GM19328 (cell line): ENCODE measurements at regions not wholly inside any gene's neighbourhood (a gene's known extent, or its start where the extent isn't known, plus 50 kb on each side); places are given as distances from the start of the nearest gene placed in this dataset.

Source experiments
- ATAC-seq: cut with Tn5 transposase; IDR thresholded peaks from one replicate; pipeline ENCODE4 v1.9.1; 2021; ENCODE audit warnings: mild to moderate bottlenecking, moderate library complexity; ENCODE audit not compliant: unreplicated experiment

- no peak for ATAC-seq
Measured at GRCh38 chr9:115598751-115599150, 480.8 kb upstream of the TNC start.

GRCh38 chr9:115599898-115600297 lies 481.9 kb upstream of the TNC start:
- no peak for ATAC-seq

- no peak for ATAC-seq
Measured at GRCh38 chr9:115601434-115601833, 483.5 kb upstream of the TNC start.

- ATAC-seq, result no peak
Measured at GRCh38 chr9:115604831-115605483, 487.0 kb upstream of the TNC start.

GRCh38 chr9:115606838-115607237 lies 488.9 kb upstream of the TNC start:
- no peak for ATAC-seq

- no peak for ATAC-seq
Measured at GRCh38 chr9:115614326-115614999, 496.5 kb upstream of the TNC start.

GRCh38 chr9:115615000-115615401 lies 497.0 kb upstream of the TNC start:
- ATAC-seq, result no peak

- ATAC-seq, result no peak
Measured at GRCh38 chr9:115615821-115616665, 498.1 kb upstream of the TNC start.

GRCh38 chr9:115616666-115617239 lies 498.8 kb upstream of the TNC start:
- no peak for ATAC-seq

- no peak for ATAC-seq
Measured at GRCh38 chr9:115625251-115625650, 507.3 kb upstream of the TNC start.

GRCh38 chr9:115625954-115626353 lies 508.0 kb upstream of the TNC start:
- no peak for ATAC-seq

GRCh38 chr9:115627511-115627910 lies 509.6 kb upstream of the TNC start:
- no peak for ATAC-seq

GRCh38 chr9:115628426-115628825 lies 510.5 kb upstream of the TNC start:
- ATAC-seq, result no peak

GRCh38 chr9:115629879-115630840 lies 512.2 kb upstream of the TNC start:
- no peak for ATAC-seq

- ATAC-seq, result no peak
Measured at GRCh38 chr9:115632391-115632790, 514.4 kb upstream of the TNC start.

GRCh38 chr9:115633104-115633503 lies 515.1 kb upstream of the TNC start:
- no peak for ATAC-seq

GRCh38 chr9:115635680-115636383 lies 517.8 kb upstream of the PAPPA start:
- ATAC-seq, result no peak

- ATAC-seq, result no peak
Measured at GRCh38 chr9:115636596-115636995, 517.0 kb upstream of the PAPPA start.

GRCh38 chr9:115637661-115638060 lies 515.9 kb upstream of the PAPPA start:
- no peak for ATAC-seq

- no peak for ATAC-seq
Measured at GRCh38 chr9:115640887-115641286, 512.7 kb upstream of the PAPPA start.
